ENCODE measurements at regions not wholly inside any gene's neighbourhood (a gene's known extent, or its start where the extent isn't known, plus 50 kb on each side); places are given as distances from the start of the nearest gene placed in this dataset.
A peak's percentile ranks its signal among the peaks of the same experiment; 100 is the strongest.

GRCh38 chr5:24831989-24832388, 187.2 kb upstream of the CDH10 start:
- DNase-seq (ENCODE audit: low read depth) = no peak

- DNase-seq (ENCODE audit: low read depth) = no peak
These were observed 178.8 kb upstream of the CDH10 start for GRCh38 chr5:24823625-24824024.

GRCh38 chr5:24819841-24820240, 175.1 kb upstream of the CDH10 start:
- no peak for DNase-seq (ENCODE audit: low read depth)

GRCh38 chr5:24817966-24818365, 173.2 kb upstream of the CDH10 start:
- no peak for DNase-seq (ENCODE audit: low read depth)

- DNase-seq (ENCODE audit: low read depth) = no peak
These were observed 171.4 kb upstream of the CDH10 start for GRCh38 chr5:24816206-24816605.

- no peak for DNase-seq (ENCODE audit: low read depth)
These were observed 160.5 kb upstream of the CDH10 start for GRCh38 chr5:24805230-24805629.

GRCh38 chr5:24804221-24804681, 159.5 kb upstream of the CDH10 start:
- peak; percentile 27 for DNase-seq (ENCODE audit: low read depth)

GRCh38 chr5:24791326-24791725, 146.5 kb upstream of the CDH10 start:
- DNase-seq (ENCODE audit: low read depth) = no peak

- peak; percentile 27 for DNase-seq (ENCODE audit: low read depth)
These were observed 145.0 kb upstream of the CDH10 start for GRCh38 chr5:24789611-24790351.

- DNase-seq (ENCODE audit: low read depth) = peak; percentile 93
These were observed 144.2 kb upstream of the CDH10 start for GRCh38 chr5:24788829-24789514.

GRCh38 chr5:24786108-24786507, 141.3 kb upstream of the CDH10 start:
- DNase-seq (ENCODE audit: low read depth) = no peak

GRCh38 chr5:24783596-24783995, 138.8 kb upstream of the CDH10 start:
- no peak for DNase-seq (ENCODE audit: low read depth)

- DNase-seq (ENCODE audit: low read depth) = no peak
These were observed 132.6 kb upstream of the CDH10 start for GRCh38 chr5:24777392-24777791.

- peak; percentile 15 for DNase-seq (ENCODE audit: low read depth)
These were observed 128.5 kb upstream of the CDH10 start for GRCh38 chr5:24773261-24773660.

- no peak for DNase-seq (ENCODE audit: low read depth)
These were observed 122.3 kb upstream of the CDH10 start for GRCh38 chr5:24767086-24767485.

GRCh38 chr5:24765219-24765618, 120.4 kb upstream of the CDH10 start:
- DNase-seq (ENCODE audit: low read depth) = no peak

GRCh38 chr5:24750355-24750754, 105.6 kb upstream of the CDH10 start:
- no peak for DNase-seq (ENCODE audit: low read depth)

- DNase-seq (ENCODE audit: low read depth) = no peak
These were observed 104.9 kb upstream of the CDH10 start for GRCh38 chr5:24749701-24750100.

GRCh38 chr5:24747327-24747726, 102.5 kb upstream of the CDH10 start:
- DNase-seq (ENCODE audit: low read depth) = no peak

- no peak for DNase-seq (ENCODE audit: low read depth)
These were observed 97.6 kb upstream of the CDH10 start for GRCh38 chr5:24742334-24742733.

- DNase-seq (ENCODE audit: low read depth) = no peak
These were observed 92.4 kb upstream of the CDH10 start for GRCh38 chr5:24737163-24737562.

- no peak for DNase-seq (ENCODE audit: low read depth)
These were observed 90.5 kb upstream of the CDH10 start for GRCh38 chr5:24735284-24735683.

GRCh38 chr5:24732184-24732583, 87.4 kb upstream of the CDH10 start:
- DNase-seq (ENCODE audit: low read depth) = no peak

- no peak for DNase-seq (ENCODE audit: low read depth)
These were observed 76.0 kb upstream of the CDH10 start for GRCh38 chr5:24720743-24721142.
